OCI-LY1 (cell line): ENCODE measurements at regions not wholly inside any gene's neighbourhood (a gene's known extent, or its start where the extent isn't known, plus 50 kb on each side); places are given as distances from the start of the nearest gene placed in this dataset.

Experiments
- EZH2 ChIP-seq: fragments of 200-600 bp; sonication (generic), shearing (Covaris generic); IDR thresholded peaks from 2 replicates; pipeline ENCODE4 v1.8.0; 2017; ENCODE audit warnings: borderline replicate concordance, mixed run types, mild to moderate bottlenecking, antibody characterized with exemption, low read length, moderate library complexity, mixed read lengths
- TF ChIP-seq, protein P1 (sequence below): fragments of 200-600 bp; sonication (generic), shearing (Covaris generic); IDR thresholded peaks from 2 replicates; pipeline ENCODE4 v1.5.1; 2017; ENCODE audit warnings: mild to moderate bottlenecking, antibody characterized with exemption, low read length, moderate library complexity, mixed read lengths

DNA sequence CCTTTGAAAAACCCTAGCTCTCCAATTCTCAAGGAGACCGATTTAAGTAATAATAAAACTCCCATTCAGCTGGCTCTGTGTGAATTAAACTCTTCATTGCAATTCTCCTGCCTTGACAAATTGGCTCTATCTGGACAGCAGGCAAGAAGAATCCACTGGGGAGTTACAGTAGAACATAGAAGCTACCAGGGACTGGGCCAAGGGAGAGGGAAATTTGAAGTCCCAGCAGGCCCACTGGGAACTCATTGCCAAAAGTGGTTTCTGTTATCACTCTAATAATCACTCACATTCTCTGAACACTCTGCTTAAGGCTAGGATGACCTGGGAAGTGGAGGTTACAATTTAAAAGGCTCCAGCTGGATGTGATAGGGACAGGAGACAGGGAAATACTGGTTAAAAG, 384.5 kb upstream of the CCDC196 start:
- TF ChIP-seq, protein P1, sequence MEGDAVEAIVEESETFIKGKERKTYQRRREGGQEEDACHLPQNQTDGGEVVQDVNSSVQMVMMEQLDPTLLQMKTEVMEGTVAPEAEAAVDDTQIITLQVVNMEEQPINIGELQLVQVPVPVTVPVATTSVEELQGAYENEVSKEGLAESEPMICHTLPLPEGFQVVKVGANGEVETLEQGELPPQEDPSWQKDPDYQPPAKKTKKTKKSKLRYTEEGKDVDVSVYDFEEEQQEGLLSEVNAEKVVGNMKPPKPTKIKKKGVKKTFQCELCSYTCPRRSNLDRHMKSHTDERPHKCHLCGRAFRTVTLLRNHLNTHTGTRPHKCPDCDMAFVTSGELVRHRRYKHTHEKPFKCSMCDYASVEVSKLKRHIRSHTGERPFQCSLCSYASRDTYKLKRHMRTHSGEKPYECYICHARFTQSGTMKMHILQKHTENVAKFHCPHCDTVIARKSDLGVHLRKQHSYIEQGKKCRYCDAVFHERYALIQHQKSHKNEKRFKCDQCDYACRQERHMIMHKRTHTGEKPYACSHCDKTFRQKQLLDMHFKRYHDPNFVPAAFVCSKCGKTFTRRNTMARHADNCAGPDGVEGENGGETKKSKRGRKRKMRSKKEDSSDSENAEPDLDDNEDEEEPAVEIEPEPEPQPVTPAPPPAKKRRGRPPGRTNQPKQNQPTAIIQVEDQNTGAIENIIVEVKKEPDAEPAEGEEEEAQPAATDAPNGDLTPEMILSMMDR = no peak
- no peak for TF ChIP-seq EZH2
